ENCODE measurements at regions not wholly inside any gene's neighbourhood (a gene's known extent, or its start where the extent isn't known, plus 50 kb on each side); places are given as distances from the start of the nearest gene placed in this dataset.

GRCh38 chr7:35504365-35504764 is 190.6 kb downstream of the HERPUD2 start:
- TF ChIP-seq CTCF (IDR thresholded peaks at IDR 0.05; ENCODE audit: insufficient read depth, low read depth, low read length) (no peak), EZH2 (IDR thresholded peaks at IDR 0.05; ENCODE audit: insufficient read depth, low read length) (no peak)
